Ectodermal cell (in vitro differentiated cells): ENCODE measurements at regions not wholly inside any gene's neighbourhood (a gene's known extent, or its start where the extent isn't known, plus 50 kb on each side); places are given as distances from the start of the nearest gene placed in this dataset.

Experiments
- H3K27ac ChIP-seq: 2 replicates; pipeline ENCODE4 v1.7.0; 2013; ENCODE audit warnings: mild to moderate bottlenecking, low read depth, low read length; ENCODE audit not compliant: insufficient read depth, poor library complexity, severe bottlenecking
- H3K27me3 ChIP-seq: 2 replicates; pipeline ENCODE4 v1.7.0; 2013; ENCODE audit warnings: mild to moderate bottlenecking, low read length; ENCODE audit not compliant: insufficient read depth, control insufficient read depth, poor library complexity, severe bottlenecking
- H3K36me3 ChIP-seq: one replicate; pipeline ENCODE4 v1.7.0; 2013; ENCODE audit warnings: low read length; ENCODE audit not compliant: control insufficient read depth, insufficient read depth
- H3K4me1 ChIP-seq: one replicate; pipeline ENCODE4 v1.7.0; 2013; ENCODE audit warnings: low read length; ENCODE audit not compliant: control insufficient read depth, insufficient read depth
- H3K4me3 ChIP-seq: 2 replicates; pipeline ENCODE4 v1.7.0; 2013; ENCODE audit warnings: low read depth, low read length, control low read depth; ENCODE audit not compliant: insufficient read depth
- H3K9me3 ChIP-seq: 2 replicates; pipeline ENCODE4 v1.7.0; 2013; ENCODE audit warnings: mild to moderate bottlenecking, low read length, moderate library complexity; ENCODE audit not compliant: control insufficient read depth
- WGBS, 2 experiments: methylation state at CpG; one replicate each; pipeline ENCODE4 v1.1.7; 2013; ENCODE audit warnings: missing lambda C conversion rate in 2 of 2; 5-methylcytosine and 5-hydroxymethylcytosine counted together

DNA sequence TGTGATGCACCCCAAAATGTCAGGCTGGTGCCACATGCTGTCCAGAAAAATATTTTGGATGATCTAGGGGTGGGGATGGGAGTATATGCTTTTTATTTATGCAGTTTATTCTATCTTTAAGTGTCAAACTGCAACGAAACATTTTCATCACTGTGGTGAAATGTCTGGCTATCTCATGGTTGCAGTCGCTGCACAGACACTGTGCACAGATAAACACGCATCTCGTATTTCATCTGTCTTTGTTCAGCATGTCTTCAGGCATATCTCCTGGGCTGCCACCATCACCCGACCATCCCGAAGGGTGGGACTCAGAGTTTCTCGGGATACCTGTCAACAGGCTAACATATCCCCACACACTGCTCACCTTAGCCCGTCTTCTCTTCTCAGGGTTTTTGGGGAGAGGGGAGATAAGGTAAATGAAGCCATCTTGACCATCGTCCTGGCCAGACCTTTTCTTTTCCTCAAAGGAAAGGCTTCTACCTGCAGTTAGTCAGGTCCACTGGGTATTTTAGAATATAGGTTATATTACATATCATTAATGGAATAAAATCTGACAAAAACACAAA is 80.7 kb upstream of the NABP1 start:
- Histone ChIP-seq H3K4me1 (no peaks in the 10 kb centered on the region), H3K27me3 (no peaks in the 10 kb centered on the region), H3K36me3 (no peaks in the 10 kb centered on the region), H3K9me3 (no peaks in the 10 kb centered on the region), H3K27ac (no peak overlapping the region), H3K4me3 (no peak overlapping the region)
- WGBS, 2 experiments: 91 to 97% methylated on average over 9 of the region's 9 CpGs

DNA sequence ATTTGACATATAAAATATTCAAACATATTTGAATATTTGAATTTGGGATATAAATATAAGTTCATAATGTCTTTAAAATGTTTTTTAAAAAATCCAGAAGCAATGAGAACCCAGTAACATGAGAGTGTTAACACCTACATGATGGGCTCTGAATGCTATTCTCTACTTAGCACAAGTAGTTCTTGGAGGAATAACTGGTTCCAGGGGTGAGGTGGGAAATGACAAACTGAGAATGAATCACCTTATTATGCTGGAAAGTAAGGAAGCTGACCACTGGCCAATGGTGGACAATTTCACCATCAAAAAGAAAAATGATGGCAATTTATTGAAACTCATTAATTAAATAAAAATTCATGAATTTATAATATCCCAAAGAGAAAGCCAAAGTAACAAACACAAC is 79.6 kb upstream of the NABP1 start:
- Histone ChIP-seq H3K4me3 (no peak overlapping the region), H3K36me3 (no peaks in the 10 kb centered on the region), H3K27ac (no peak overlapping the region), H3K4me1 (no peaks in the 10 kb centered on the region), H3K9me3 (no peaks in the 10 kb centered on the region), H3K27me3 (no peaks in the 10 kb centered on the region)

DNA sequence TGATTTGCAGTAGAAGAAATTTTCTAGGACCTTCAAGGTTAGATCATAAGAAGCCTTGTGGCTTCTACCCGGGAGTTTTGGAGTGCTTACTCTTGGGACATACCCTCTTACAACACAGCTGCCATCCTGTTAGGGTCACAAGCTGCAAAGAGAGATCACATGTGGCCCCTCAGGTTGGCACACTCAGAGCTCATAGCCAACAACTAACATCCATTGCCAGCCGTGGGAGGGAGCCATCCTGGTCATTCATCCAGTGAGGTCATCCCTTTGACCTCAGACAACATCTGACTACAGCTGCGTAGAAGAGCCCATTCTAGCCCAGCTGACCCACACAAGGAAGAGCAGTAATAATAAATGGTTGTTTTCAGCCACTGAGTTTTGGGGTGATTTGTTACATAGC is 76.9 kb upstream of the NABP1 start:
- Histone ChIP-seq H3K9me3 (no peaks in the 10 kb centered on the region), H3K4me3 (no peak overlapping the region), H3K36me3 (no peaks in the 10 kb centered on the region), H3K27me3 (no peaks in the 10 kb centered on the region), H3K27ac (no peak overlapping the region), H3K4me1 (no peaks in the 10 kb centered on the region)
- 88 to 95% methylated on average over 3 of the region's 3 CpGs for WGBS, 2 experiments

- Histone ChIP-seq H3K27ac (no peak overlapping the region), H3K27me3 (no peaks in the 10 kb centered on the region), H3K4me3 (no peak overlapping the region), H3K4me1 (no peaks in the 10 kb centered on the region), H3K36me3 (no peaks in the 10 kb centered on the region), H3K9me3 (no peaks in the 10 kb centered on the region)
- 86 to 93% methylated on average over 3 to 4 of the region's 4 CpGs for WGBS, 2 experiments
Observed at GRCh38 chr2:191604154-191604553, 73.8 kb upstream of the NABP1 start.

- H3K27ac ChIP-seq: no peak overlapping the region
- no peaks in the 10 kb centered on the region for H3K36me3 ChIP-seq
- H3K4me3 ChIP-seq: no peak overlapping the region
- H3K4me1 ChIP-seq: no peaks in the 10 kb centered on the region
- no peaks in the 10 kb centered on the region for H3K27me3 ChIP-seq
- no peaks in the 10 kb centered on the region for H3K9me3 ChIP-seq
- WGBS, 2 experiments: 88 to 94% methylated on average over 1 of the region's 1 CpG
Observed at GRCh38 chr2:191607096-191607495, 70.8 kb upstream of the NABP1 start.

DNA sequence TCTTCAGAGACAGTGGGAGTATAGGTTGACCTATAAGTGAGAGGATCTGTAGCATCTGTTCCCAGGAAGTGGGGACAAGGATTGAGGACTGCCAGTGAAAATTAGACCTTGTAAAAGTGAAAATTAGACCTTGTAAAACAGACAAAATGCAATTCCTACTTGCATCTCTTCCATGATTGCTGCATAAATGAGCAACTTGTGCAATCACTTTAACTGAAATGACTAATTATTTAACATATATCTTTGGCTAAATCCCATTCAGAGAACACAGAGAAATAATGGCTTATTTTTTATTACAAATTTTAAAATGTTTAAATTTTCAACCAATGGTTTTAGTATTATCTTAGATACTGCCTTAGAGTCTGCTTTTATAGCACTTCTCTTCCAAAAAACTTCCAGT is 67.2 kb upstream of the NABP1 start:
- Histone ChIP-seq H3K36me3 (no peaks in the 10 kb centered on the region), H3K27ac (no peak overlapping the region), H3K9me3 (no peaks in the 10 kb centered on the region), H3K27me3 (no peaks in the 10 kb centered on the region), H3K4me1 (no peaks in the 10 kb centered on the region), H3K4me3 (no peak overlapping the region)

DNA sequence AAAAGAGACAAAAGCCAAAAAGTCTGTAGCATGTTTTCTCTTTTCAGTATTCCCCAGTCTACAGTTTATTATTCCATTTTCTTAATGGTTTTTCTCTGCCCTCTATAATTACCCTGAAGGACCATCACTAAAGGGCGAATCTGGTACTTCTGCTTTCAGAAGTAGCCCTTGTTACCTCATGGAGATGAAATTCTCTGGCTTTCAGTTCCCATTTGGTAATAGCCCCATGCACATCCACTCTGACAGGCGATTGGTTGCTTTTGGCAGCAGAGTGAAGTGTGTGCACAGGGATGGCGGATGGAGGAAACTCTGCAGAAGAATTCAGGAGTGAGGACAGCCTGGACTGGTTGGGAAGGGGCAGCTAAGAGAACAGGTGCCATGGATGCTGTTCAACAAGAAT is 66.3 kb upstream of the NABP1 start:
- H3K36me3 ChIP-seq: no peaks in the 10 kb centered on the region
- no peaks in the 10 kb centered on the region for H3K27me3 ChIP-seq
- 90 to 91% methylated on average over 3 of the region's 3 CpGs for WGBS, 2 experiments
- H3K4me1 ChIP-seq: no peaks in the 10 kb centered on the region
- H3K27ac ChIP-seq: no peak overlapping the region
- no peak overlapping the region for H3K4me3 ChIP-seq
- no peaks in the 10 kb centered on the region for H3K9me3 ChIP-seq

- H3K36me3 ChIP-seq: no peaks in the 10 kb centered on the region
- H3K4me3 ChIP-seq: no peak overlapping the region
- WGBS, 2 experiments: 86 to 88% methylated on average over 1 of the region's 1 CpG
- H3K9me3 ChIP-seq: no peaks in the 10 kb centered on the region
- no peak overlapping the region for H3K27ac ChIP-seq
- no peaks in the 10 kb centered on the region for H3K4me1 ChIP-seq
- no peaks in the 10 kb centered on the region for H3K27me3 ChIP-seq
Observed at GRCh38 chr2:191612496-191612895, 65.4 kb upstream of the NABP1 start.

DNA sequence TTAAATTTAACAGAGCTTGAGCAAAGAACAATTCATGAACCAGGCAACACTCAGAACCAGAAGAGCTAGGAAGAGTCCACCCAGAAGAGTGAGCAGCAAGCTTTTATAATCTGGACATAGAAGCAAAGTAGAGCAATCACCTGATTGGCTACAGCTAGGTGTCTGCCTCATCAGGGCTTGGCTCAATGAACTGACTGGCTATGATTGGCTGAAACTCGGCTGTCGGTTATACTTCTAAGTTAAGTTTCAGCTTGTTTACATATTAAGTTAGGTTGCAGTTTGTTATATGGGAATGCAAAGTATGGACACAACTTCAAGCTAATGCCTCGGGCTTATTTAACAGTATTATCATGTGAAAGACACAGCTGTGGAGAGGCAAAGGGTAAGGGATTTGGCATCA is 63.2 kb upstream of the NABP1 start:
- H3K27ac ChIP-seq: no peak overlapping the region
- H3K4me3 ChIP-seq: no peak overlapping the region
- H3K4me1 ChIP-seq: no peaks in the 10 kb centered on the region
- H3K36me3 ChIP-seq: no peaks in the 10 kb centered on the region
- no peaks in the 10 kb centered on the region for H3K27me3 ChIP-seq
- no peaks in the 10 kb centered on the region for H3K9me3 ChIP-seq
- 93 to 94% methylated on average over 3 of the region's 3 CpGs for whole genome bisulfite sequencing, 2 experiments

DNA sequence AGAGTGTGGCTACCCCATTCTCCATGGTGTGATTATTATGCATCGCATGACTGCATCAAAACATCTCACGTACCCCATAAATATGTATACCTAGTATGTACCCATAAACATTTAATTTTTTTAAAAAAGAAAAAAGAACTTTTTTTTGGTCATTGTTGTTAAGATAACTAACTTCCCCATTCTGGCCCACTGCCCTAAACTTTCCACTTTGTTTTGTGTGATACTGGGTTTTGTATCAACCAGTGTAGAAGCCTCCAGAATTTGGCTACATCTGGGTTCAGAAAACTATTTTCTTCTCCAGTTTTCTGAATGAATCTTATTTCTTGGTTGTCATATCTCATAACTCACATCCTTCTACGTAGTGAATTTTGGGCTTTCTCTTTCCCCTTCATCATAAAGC is 62.3 kb upstream of the NABP1 start:
- WGBS, 2 experiments: 65 to 90% methylated on average over 1 to 3 of the region's 3 CpGs
- Histone ChIP-seq H3K4me3 (no peak overlapping the region), H3K27ac (no peak overlapping the region)

DNA sequence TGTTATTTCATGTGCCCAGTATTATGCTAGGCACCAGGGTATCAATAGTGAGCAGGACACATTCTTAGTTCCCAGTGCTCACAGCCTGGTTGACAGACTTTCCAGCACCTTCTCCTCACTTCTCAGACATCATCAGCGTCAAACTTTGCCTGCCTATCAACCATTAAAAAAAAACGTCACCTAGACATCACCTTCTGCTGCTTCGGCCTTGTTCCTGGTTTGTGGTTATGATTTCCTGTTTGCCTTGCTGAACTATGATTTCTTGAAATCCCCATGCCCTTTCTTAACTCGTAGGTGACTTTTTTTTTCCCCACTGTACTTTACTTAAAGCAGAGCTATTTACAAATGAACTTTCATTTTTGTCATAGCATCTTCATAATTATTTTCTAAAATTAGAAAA is 60.4 kb upstream of the NABP1 start:
- Histone ChIP-seq H3K27me3 (no peaks in the 10 kb centered on the region), H3K27ac (no peak overlapping the region), H3K36me3 (no peaks in the 10 kb centered on the region), H3K9me3 (no peaks in the 10 kb centered on the region), H3K4me1 (no peaks in the 10 kb centered on the region), H3K4me3 (no peak overlapping the region)
- WGBS, 2 experiments: 91 to 94% methylated on average over 4 of the region's 4 CpGs

More for the DNA sequence above, 62.3 kb upstream of the NABP1 start:
- no peaks in the 10 kb centered on the region for H3K36me3 ChIP-seq
- no peaks in the 10 kb centered on the region for H3K4me1 ChIP-seq
- no peaks in the 10 kb centered on the region for H3K9me3 ChIP-seq
- no peaks in the 10 kb centered on the region for H3K27me3 ChIP-seq
